SK-N-SH treated with all-trans-retinoic acid at 6 μM for 48 hours (cell line): ENCODE measurements at regions not wholly inside any gene's neighbourhood (a gene's known extent, or its start where the extent isn't known, plus 50 kb on each side); places are given as distances from the start of the nearest gene placed in this dataset.

Source experiments
- ATAC-seq: fragments of 200-7000 bp; cut with Tn5 transposase; 3 replicates; pipeline ENCODE4 v1.9.1; 2020; ENCODE audit warnings: mild to moderate bottlenecking, moderate library complexity
- ARNTL ChIP-seq: fragments of 450-650 bp; formaldehyde crosslinking; IDR thresholded peaks from 2 replicates; pipeline ENCODE4 v1.5.0; 2020; ENCODE audit warnings: low read depth, mild to moderate bottlenecking, moderate library complexity, borderline replicate concordance
- BACH2 ChIP-seq: fragments of 250-450 bp; sonication (Bioruptor Pico); IDR thresholded peaks from 2 replicates; pipeline ENCODE4 v1.9.0; 2021; ENCODE audit warnings: mild to moderate bottlenecking, borderline replicate concordance
- CREB5 ChIP-seq: fragments of 250-450 bp; sonication (Bioruptor Pico); IDR thresholded peaks from 2 replicates; pipeline ENCODE4 v1.5.1; 2020; ENCODE audit warnings: low read depth, mild to moderate bottlenecking, moderate library complexity
- CSDC2 ChIP-seq: fragments of 250-450 bp; sonication (Bioruptor Pico); IDR thresholded peaks from 2 replicates; pipeline ENCODE4 v1.5.0; 2020; ENCODE audit warnings: mild to moderate bottlenecking, moderate library complexity
- ESRRG ChIP-seq: fragments of 250-450 bp; sonication (Bioruptor Pico); IDR thresholded peaks from 2 replicates; pipeline ENCODE4 v1.6.1; 2021; ENCODE audit warnings: mild to moderate bottlenecking
- GLIS3 ChIP-seq: fragments of 250-450 bp; sonication (Bioruptor Pico); IDR thresholded peaks from 2 replicates; pipeline ENCODE4 v1.5.0; 2020; ENCODE audit warnings: mild to moderate bottlenecking, moderate library complexity
- ISL1 ChIP-seq: fragments of 250-450 bp; sonication (Bioruptor Pico); IDR thresholded peaks from 2 replicates; pipeline ENCODE4 v2.1.2; 2022; ENCODE audit warnings: mild to moderate bottlenecking, moderate library complexity
- OSR1 ChIP-seq: fragments of 250-450 bp; sonication (Bioruptor Pico); IDR thresholded peaks from 2 replicates; pipeline ENCODE4 v1.8.0; 2022; ENCODE audit warnings: moderate library complexity, mild to moderate bottlenecking, inconsistent platforms
- POU6F1 ChIP-seq: fragments of 250-450 bp; sonication (Bioruptor Pico); IDR thresholded peaks from 2 replicates; pipeline ENCODE4 v1.8.0; 2021; ENCODE audit warnings: low read depth, mild to moderate bottlenecking, moderate library complexity, borderline replicate concordance
- RARB ChIP-seq: fragments of 250-450 bp; sonication (Bioruptor Pico); IDR thresholded peaks from 2 replicates; pipeline ENCODE4 v1.8.0; 2021; ENCODE audit warnings: mild to moderate bottlenecking, moderate library complexity
- SNAI2 ChIP-seq: fragments of 250-450 bp; sonication (Bioruptor Pico); IDR thresholded peaks from 2 replicates; pipeline ENCODE4 v1.5.0; 2020; ENCODE audit warnings: mild to moderate bottlenecking, moderate library complexity
- TOX ChIP-seq: fragments of 250-450 bp; sonication (Bioruptor Pico); IDR thresholded peaks from 2 replicates; pipeline ENCODE4 v1.8.0; 2021; ENCODE audit warnings: mild to moderate bottlenecking, moderate library complexity, borderline replicate concordance
- TSHZ2 ChIP-seq: fragments of 250-450 bp; sonication (Bioruptor Pico); IDR thresholded peaks from 2 replicates; pipeline ENCODE4 v1.5.0; 2020; ENCODE audit warnings: mild to moderate bottlenecking, moderate library complexity
- ZC3H10 ChIP-seq: fragments of 250-450 bp; sonication (Bioruptor Pico); IDR thresholded peaks from 2 replicates; pipeline ENCODE4 v1.5.1; 2021; ENCODE audit warnings: mild to moderate bottlenecking, moderate library complexity
- ZFP3 ChIP-seq: fragments of 250-450 bp; sonication (Bioruptor Pico); IDR thresholded peaks from 2 replicates; pipeline ENCODE4 v1.5.0; 2020; ENCODE audit warnings: mild to moderate bottlenecking, moderate library complexity
- ZFP30 ChIP-seq: fragments of 450-650 bp; formaldehyde crosslinking; IDR thresholded peaks from 2 replicates; pipeline ENCODE4 v1.5.0; 2022; ENCODE audit warnings: mild to moderate bottlenecking, moderate library complexity
- ZNF565 ChIP-seq: fragments of 450-650 bp; formaldehyde crosslinking; conservative IDR thresholded peaks from 2 replicates; pipeline ENCODE4 v1.5.0; 2020; ENCODE audit warnings: low read depth, mild to moderate bottlenecking, moderate library complexity
- ZNF70 ChIP-seq: fragments of 450-650 bp; formaldehyde crosslinking; IDR thresholded peaks from 2 replicates; pipeline ENCODE4 v1.5.0; 2020; ENCODE audit warnings: mild to moderate bottlenecking, moderate library complexity
- ZNF8 ChIP-seq: fragments of 450-650 bp; formaldehyde crosslinking; IDR thresholded peaks from 2 replicates; pipeline ENCODE4 v1.5.0; 2020; ENCODE audit warnings: mild to moderate bottlenecking, moderate library complexity
- TF ChIP-seq, protein P1 (sequence below): fragments of 250-450 bp; sonication (Bioruptor Pico); IDR thresholded peaks from 2 replicates; pipeline ENCODE4 v1.5.1; 2021; ENCODE audit warnings: mild to moderate bottlenecking, moderate library complexity
- TF ChIP-seq, protein P2 (sequence below): fragments of 250-450 bp; sonication (Bioruptor Pico); IDR thresholded peaks from 2 replicates; pipeline ENCODE4 v1.8.0; 2020; ENCODE audit warnings: mild to moderate bottlenecking, moderate library complexity, borderline replicate concordance

DNA sequence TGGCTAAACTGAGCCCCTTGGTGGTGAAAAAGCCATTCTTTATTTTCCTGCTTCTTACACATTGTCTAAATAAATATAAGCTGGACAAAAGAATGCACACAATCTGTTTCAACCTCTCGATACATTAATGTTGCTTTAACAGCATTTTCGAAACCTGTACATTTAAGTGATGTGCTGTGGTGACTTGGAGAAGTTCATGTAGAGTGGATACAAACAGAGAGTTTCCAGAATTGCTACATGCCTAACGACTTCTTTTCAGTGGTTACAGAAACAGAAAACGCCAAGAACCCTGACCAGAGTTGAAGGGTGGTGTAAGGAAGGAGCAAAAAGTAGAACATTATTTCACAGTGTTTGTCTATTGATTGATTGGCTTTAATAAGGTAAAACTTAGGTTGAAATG lies 500.9 kb downstream of the SLC16A7 start:
- ATAC-seq: no peak

GRCh38 chr12:60100160-60100559 lies 504.3 kb downstream of the SLC16A7 start:
- no peak for ATAC-seq
- TF ChIP-seq ZNF565: no peak
- TF ChIP-seq CREB5: no peak
- no peak for TF ChIP-seq ZNF70
- TF ChIP-seq POU6F1 (CRISPR knock-in tag): no peak
- TF ChIP-seq, protein P1, sequence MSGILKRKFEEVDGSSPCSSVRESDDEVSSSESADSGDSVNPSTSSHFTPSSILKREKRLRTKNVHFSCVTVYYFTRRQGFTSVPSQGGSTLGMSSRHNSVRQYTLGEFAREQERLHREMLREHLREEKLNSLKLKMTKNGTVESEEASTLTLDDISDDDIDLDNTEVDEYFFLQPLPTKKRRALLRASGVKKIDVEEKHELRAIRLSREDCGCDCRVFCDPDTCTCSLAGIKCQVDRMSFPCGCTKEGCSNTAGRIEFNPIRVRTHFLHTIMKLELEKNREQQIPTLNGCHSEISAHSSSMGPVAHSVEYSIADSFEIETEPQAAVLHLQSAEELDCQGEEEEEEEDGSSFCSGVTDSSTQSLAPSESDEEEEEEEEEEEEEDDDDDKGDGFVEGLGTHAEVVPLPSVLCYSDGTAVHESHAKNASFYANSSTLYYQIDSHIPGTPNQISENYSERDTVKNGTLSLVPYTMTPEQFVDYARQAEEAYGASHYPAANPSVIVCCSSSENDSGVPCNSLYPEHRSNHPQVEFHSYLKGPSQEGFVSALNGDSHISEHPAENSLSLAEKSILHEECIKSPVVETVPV (CRISPR knock-in tag): no peak
- TF ChIP-seq ZNF8 (CRISPR knock-in tag): no peak
- no peak for TF ChIP-seq TOX (CRISPR knock-in tag)
- no peak for TF ChIP-seq TSHZ2
- no peak for TF ChIP-seq CSDC2 (CRISPR knock-in tag)
- no peak for TF ChIP-seq ESRRG (CRISPR knock-in tag)
- no peak for TF ChIP-seq BACH2 (CRISPR knock-in tag)
- TF ChIP-seq GLIS3: no peak
- no peak for TF ChIP-seq ARNTL (CRISPR knock-in tag)
- TF ChIP-seq RARB (CRISPR knock-in tag): no peak

More for the DNA sequence above, 500.9 kb downstream of the SLC16A7 start:
- TF ChIP-seq RARB (CRISPR knock-in tag) (no peak), ZFP30 (no peak), TOX (CRISPR knock-in tag) (no peak), CSDC2 (CRISPR knock-in tag) (no peak), ISL1 (no peak), GLIS3 (no peak), ZNF565 (no peak), OSR1 (no peak), ARNTL (CRISPR knock-in tag) (no peak), TSHZ2 (no peak), SNAI2 (no peak), CREB5 (no peak), BACH2 (CRISPR knock-in tag) (no peak), ZC3H10 (CRISPR knock-in tag) (no peak), ZFP3 (no peak)
- TF ChIP-seq, protein P2, sequence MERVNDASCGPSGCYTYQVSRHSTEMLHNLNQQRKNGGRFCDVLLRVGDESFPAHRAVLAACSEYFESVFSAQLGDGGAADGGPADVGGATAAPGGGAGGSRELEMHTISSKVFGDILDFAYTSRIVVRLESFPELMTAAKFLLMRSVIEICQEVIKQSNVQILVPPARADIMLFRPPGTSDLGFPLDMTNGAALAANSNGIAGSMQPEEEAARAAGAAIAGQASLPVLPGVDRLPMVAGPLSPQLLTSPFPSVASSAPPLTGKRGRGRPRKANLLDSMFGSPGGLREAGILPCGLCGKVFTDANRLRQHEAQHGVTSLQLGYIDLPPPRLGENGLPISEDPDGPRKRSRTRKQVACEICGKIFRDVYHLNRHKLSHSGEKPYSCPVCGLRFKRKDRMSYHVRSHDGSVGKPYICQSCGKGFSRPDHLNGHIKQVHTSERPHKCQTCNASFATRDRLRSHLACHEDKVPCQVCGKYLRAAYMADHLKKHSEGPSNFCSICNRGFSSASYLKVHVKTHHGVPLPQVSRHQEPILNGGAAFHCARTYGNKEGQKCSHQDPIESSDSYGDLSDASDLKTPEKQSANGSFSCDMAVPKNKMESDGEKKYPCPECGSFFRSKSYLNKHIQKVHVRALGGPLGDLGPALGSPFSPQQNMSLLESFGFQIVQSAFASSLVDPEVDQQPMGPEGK (CRISPR knock-in tag): no peak
